ENCODE measurements at regions not wholly inside any gene's neighbourhood (a gene's known extent, or its start where the extent isn't known, plus 50 kb on each side); places are given as distances from the start of the nearest gene placed in this dataset.

- no peak overlapping the region for H3K4me3 ChIP-seq (ENCODE audit: low read depth, low read length)
- TF ChIP-seq, protein P1, sequence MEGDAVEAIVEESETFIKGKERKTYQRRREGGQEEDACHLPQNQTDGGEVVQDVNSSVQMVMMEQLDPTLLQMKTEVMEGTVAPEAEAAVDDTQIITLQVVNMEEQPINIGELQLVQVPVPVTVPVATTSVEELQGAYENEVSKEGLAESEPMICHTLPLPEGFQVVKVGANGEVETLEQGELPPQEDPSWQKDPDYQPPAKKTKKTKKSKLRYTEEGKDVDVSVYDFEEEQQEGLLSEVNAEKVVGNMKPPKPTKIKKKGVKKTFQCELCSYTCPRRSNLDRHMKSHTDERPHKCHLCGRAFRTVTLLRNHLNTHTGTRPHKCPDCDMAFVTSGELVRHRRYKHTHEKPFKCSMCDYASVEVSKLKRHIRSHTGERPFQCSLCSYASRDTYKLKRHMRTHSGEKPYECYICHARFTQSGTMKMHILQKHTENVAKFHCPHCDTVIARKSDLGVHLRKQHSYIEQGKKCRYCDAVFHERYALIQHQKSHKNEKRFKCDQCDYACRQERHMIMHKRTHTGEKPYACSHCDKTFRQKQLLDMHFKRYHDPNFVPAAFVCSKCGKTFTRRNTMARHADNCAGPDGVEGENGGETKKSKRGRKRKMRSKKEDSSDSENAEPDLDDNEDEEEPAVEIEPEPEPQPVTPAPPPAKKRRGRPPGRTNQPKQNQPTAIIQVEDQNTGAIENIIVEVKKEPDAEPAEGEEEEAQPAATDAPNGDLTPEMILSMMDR (IDR thresholded peaks at IDR 0.05; ENCODE audit: low read depth, low read length), result no peak
- no peak for TF ChIP-seq MYC (IDR thresholded peaks at IDR 0.05; ENCODE audit: low read depth, low read length)
- TF ChIP-seq, protein P2, sequence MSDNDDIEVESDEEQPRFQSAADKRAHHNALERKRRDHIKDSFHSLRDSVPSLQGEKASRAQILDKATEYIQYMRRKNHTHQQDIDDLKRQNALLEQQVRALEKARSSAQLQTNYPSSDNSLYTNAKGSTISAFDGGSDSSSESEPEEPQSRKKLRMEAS (IDR thresholded peaks at IDR 0.05; ENCODE audit: low read depth, low read length), result no peak
- TF ChIP-seq POLR2A (IDR thresholded peaks at IDR 0.05; ENCODE audit: extremely low read depth, insufficient read length), result no peak
These were observed 866.7 kb upstream of the GJE1 start for GRCh38 chr6:141265756-141266623.

GRCh38 chr6:141264101-141264500 is 868.6 kb upstream of the GJE1 start:
- TF ChIP-seq, protein P1 (IDR thresholded peaks at IDR 0.05; ENCODE audit: low read depth, low read length), result no peak
- TF ChIP-seq MYC (IDR thresholded peaks at IDR 0.05; ENCODE audit: low read depth, low read length) (no peak), POLR2A (IDR thresholded peaks at IDR 0.05; ENCODE audit: extremely low read depth, insufficient read length) (no peak)
- TF ChIP-seq, protein P2 (IDR thresholded peaks at IDR 0.05; ENCODE audit: low read depth, low read length), result no peak
- no peak for DNase-seq (ENCODE audit: low read depth)
- no peak overlapping the region for H3K4me3 ChIP-seq (ENCODE audit: low read depth, low read length)

More at GRCh38 chr6:141265756-141266623, 866.7 kb upstream of the GJE1 start:
- DNase-seq (ENCODE audit: low read depth), result no peak

- H3K4me3 ChIP-seq (ENCODE audit: low read depth, low read length), result no peak overlapping the region
- TF ChIP-seq, protein P1 (IDR thresholded peaks at IDR 0.05; ENCODE audit: low read depth, low read length), result no peak
- TF ChIP-seq MYC (IDR thresholded peaks at IDR 0.05; ENCODE audit: low read depth, low read length) (no peak), POLR2A (IDR thresholded peaks at IDR 0.05; ENCODE audit: extremely low read depth, insufficient read length) (no peak)
- TF ChIP-seq, protein P2 (IDR thresholded peaks at IDR 0.05; ENCODE audit: low read depth, low read length), result no peak
- no peak for DNase-seq (ENCODE audit: low read depth)
These were observed 871.1 kb upstream of the GJE1 start for GRCh38 chr6:141261672-141262060.

DNA sequence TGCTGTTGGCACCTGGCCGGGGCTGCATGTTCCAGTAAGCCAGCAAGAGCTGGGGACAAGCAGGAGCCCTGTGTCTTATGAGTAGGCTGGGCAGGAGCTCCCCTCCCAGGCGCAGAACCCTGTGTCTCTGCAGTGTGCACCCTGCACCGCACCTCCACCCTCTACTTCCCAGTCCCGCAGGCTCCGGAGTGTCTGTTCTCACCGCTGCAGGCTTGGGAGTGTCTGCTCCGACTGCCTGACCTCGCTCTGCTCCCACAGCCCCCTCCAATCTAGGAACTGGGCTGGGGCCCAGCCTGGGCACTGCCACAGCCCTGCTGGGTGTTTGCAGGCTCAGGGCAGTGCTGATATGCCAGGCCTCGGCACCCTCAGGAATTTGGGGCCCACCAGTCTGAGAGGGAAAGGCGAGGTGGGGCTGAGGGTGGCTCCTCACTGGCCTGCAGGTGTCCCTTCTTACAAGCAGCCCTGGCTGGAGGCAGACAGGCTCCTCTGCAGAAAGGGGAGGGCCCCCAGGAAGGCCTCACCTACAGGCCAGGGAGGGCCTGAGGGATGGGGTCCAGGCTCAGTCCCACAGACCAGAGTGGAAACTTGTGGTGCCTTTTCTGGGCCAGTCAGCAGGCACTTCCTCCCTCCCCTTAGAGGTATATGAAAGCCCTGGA is 871.6 kb upstream of the GJE1 start:
- DNase-seq (ENCODE audit: low read depth), result no peak
- no peak overlapping the region for H3K4me3 ChIP-seq (ENCODE audit: low read depth, low read length)
- TF ChIP-seq MYC (IDR thresholded peaks at IDR 0.05; ENCODE audit: low read depth, low read length), result no peak
- TF ChIP-seq, protein P1 (IDR thresholded peaks at IDR 0.05; ENCODE audit: low read depth, low read length), result no peak

GRCh38 chr6:141260627-141261015 is 872.1 kb upstream of the GJE1 start:
- no peak for TF ChIP-seq POLR2A (IDR thresholded peaks at IDR 0.05; ENCODE audit: extremely low read depth, insufficient read length)
- no peak for TF ChIP-seq MYC (IDR thresholded peaks at IDR 0.05; ENCODE audit: low read depth, low read length)
- TF ChIP-seq, protein P2 (IDR thresholded peaks at IDR 0.05; ENCODE audit: low read depth, low read length), result no peak
- TF ChIP-seq, protein P1 (IDR thresholded peaks at IDR 0.05; ENCODE audit: low read depth, low read length), result no peak
- no peak for DNase-seq (ENCODE audit: low read depth)
- H3K4me3 ChIP-seq (ENCODE audit: low read depth, low read length), result no peak overlapping the region
